GM12875 (cell line): ENCODE measurements at regions not wholly inside any gene's neighbourhood (a gene's known extent, or its start where the extent isn't known, plus 50 kb on each side); places are given as distances from the start of the nearest gene placed in this dataset.

Experiments used
- H3K4me3 ChIP-seq: one replicate; pipeline ENCODE4 v1.5.1; 2011; ENCODE audit warnings: low read depth, low read length, control low read depth
- CTCF ChIP-seq: IDR thresholded peaks from 2 replicates; pipeline ENCODE4 v1.5.1; 2011; ENCODE audit warnings: low read depth, mild to moderate bottlenecking, control low read depth, inconsistent platforms, low read length, moderate library complexity, borderline replicate concordance; ENCODE audit not compliant: insufficient read depth

- H3K4me3 ChIP-seq, result no peak overlapping the region
- TF ChIP-seq CTCF, result no peak
These were observed 59.4 kb upstream of the DUSP10 start for GRCh38 chr1:221801251-221801661.

- no peak for TF ChIP-seq CTCF
These were observed 58.9 kb upstream of the DUSP10 start for GRCh38 chr1:221800831-221801230.

GRCh38 chr1:221797506-221797905, 55.6 kb upstream of the DUSP10 start:
- no peak overlapping the region for H3K4me3 ChIP-seq
- TF ChIP-seq CTCF, result no peak

More at GRCh38 chr1:221800831-221801230, 58.9 kb upstream of the DUSP10 start:
- no peak overlapping the region for H3K4me3 ChIP-seq

- H3K4me3 ChIP-seq, result no peak overlapping the region
- TF ChIP-seq CTCF, result no peak
These were observed 54.8 kb upstream of the DUSP10 start for GRCh38 chr1:221796700-221797099.

- TF ChIP-seq CTCF, result no peak
- H3K4me3 ChIP-seq, result no peak overlapping the region
These were observed 53.5 kb upstream of the DUSP10 start for GRCh38 chr1:221795380-221795779.

GRCh38 chr1:221794935-221795334, 53.0 kb upstream of the DUSP10 start:
- TF ChIP-seq CTCF, result no peak
- H3K4me3 ChIP-seq, result no peak overlapping the region

- no peak overlapping the region for H3K4me3 ChIP-seq
- no peak for TF ChIP-seq CTCF
These were observed 52.3 kb upstream of the DUSP10 start for GRCh38 chr1:221794079-221794670.
